ENCODE measurements at regions not wholly inside any gene's neighbourhood (a gene's known extent, or its start where the extent isn't known, plus 50 kb on each side); places are given as distances from the start of the nearest gene placed in this dataset.

GRCh38 chr4:81722290-81722851, 250.7 kb upstream of the RASGEF1B start:
- TF ChIP-seq BACH1 (IDR thresholded peaks at IDR 0.05; ENCODE audit: borderline replicate concordance): no peak
- TF ChIP-seq FOS (IDR thresholded peaks at IDR 0.05; ENCODE audit: borderline replicate concordance, extremely low read depth, insufficient read length): no peak

Measured in GM12878 (cell line).